HEK293 (cell line): ENCODE measurements at regions not wholly inside any gene's neighbourhood (a gene's known extent, or its start where the extent isn't known, plus 50 kb on each side); places are given as distances from the start of the nearest gene placed in this dataset.

Experiments
- CTCF ChIA-PET: fragments of 350-600 bp; formaldehyde crosslinking; extraction: SDS; loops from one replicate; lab custom pipeline; 2021; ENCODE audit warnings: antibody characterized with exemption; lab: Yijun Ruan, JAX
- POLR2A ChIA-PET: fragments of 300-600 bp; formaldehyde crosslinking; extraction: SDS; loops from one replicate; lab custom pipeline; 2020; ENCODE audit warnings: antibody characterized with exemption, inconsistent platforms; lab: Yijun Ruan, JAX
- H3K27ac ChIP-seq: fragments of 200-500 bp; sonication (Bioruptor generic); 2 replicates; pipeline ENCODE4 v1.5.1; 2014; ENCODE audit warnings: low read depth, low read length, control low read depth, inconsistent platforms; ENCODE audit errors: extremely low read depth
- H3K36me3 ChIP-seq, 2 experiments: fragments of 200-500 bp in 1 of 2; sonication (Bioruptor generic) in 1 of 2; 1 replicate in 1 of 2; 2 replicates in 1 of 2; pipeline ENCODE4 v1.5.1; 2014 to 2017; ENCODE audit warnings: inconsistent platforms in 2 of 2, low read length in 2 of 2; ENCODE audit not compliant: control insufficient read depth in 2 of 2, insufficient read depth in 1 of 2
- H3K4me1 ChIP-seq: fragments of 200-500 bp; sonication (Bioruptor generic); 2 replicates; pipeline ENCODE4 v1.5.1; 2014; ENCODE audit warnings: mild to moderate bottlenecking, low read length, inconsistent platforms; ENCODE audit not compliant: control insufficient read depth, insufficient read depth
- H3K4me3 ChIP-seq: 2 replicates; pipeline ENCODE4 v1.5.1; 2011; ENCODE audit warnings: low read depth, mild to moderate bottlenecking, control low read depth, low read length, moderate library complexity
- H3K9me3 ChIP-seq: fragments of 200-500 bp; sonication (Bioruptor generic); 2 replicates; pipeline ENCODE4 v1.5.1; 2014; ENCODE audit warnings: low read depth, low read length, inconsistent platforms; ENCODE audit not compliant: control insufficient read depth, insufficient read depth
- KLF8 ChIP-seq: fragments of 450-650 bp; formaldehyde crosslinking; IDR thresholded peaks from 2 replicates; pipeline ENCODE4 v1.5.1; 2016; ENCODE audit warnings: missing biosample characterization, missing genetic modification characterization
- OSR2 ChIP-seq: fragments of 450-650 bp; formaldehyde crosslinking; IDR thresholded peaks from 2 replicates; pipeline ENCODE4 v1.5.1; 2016; ENCODE audit warnings: missing biosample characterization, missing genetic modification characterization
- PRDM4 ChIP-seq: fragments of 450-650 bp; formaldehyde crosslinking; IDR thresholded peaks from 2 replicates; pipeline ENCODE4 v1.5.1; 2017; ENCODE audit warnings: missing biosample characterization, missing genetic modification characterization
- PRDM6 ChIP-seq: fragments of 450-650 bp; formaldehyde crosslinking; IDR thresholded peaks from 2 replicates; pipeline ENCODE4 v1.5.1; 2017; ENCODE audit warnings: missing biosample characterization, missing genetic modification characterization
- REST ChIP-seq: fragments of 450-650 bp; formaldehyde crosslinking; IDR thresholded peaks from 2 replicates; pipeline ENCODE4 v1.5.1; 2016; ENCODE audit warnings: missing biosample characterization, missing genetic modification characterization
- SALL2 ChIP-seq: fragments of 450-650 bp; formaldehyde crosslinking; IDR thresholded peaks from 2 replicates; pipeline ENCODE4 v1.5.0; 2017; ENCODE audit warnings: missing biosample characterization, mild to moderate bottlenecking, missing genetic modification characterization, borderline replicate concordance
- ZBTB21 ChIP-seq: fragments of 450-650 bp; formaldehyde crosslinking; IDR thresholded peaks from 2 replicates; pipeline ENCODE4 v1.5.1; 2017; ENCODE audit warnings: missing biosample characterization, missing genetic modification characterization
- ZBTB48 ChIP-seq: fragments of 450-650 bp; formaldehyde crosslinking; IDR thresholded peaks from 2 replicates; pipeline ENCODE4 v1.5.1; 2016; ENCODE audit warnings: missing biosample characterization, missing genetic modification characterization
- ZFHX2 ChIP-seq: fragments of 450-650 bp; formaldehyde crosslinking; conservative IDR thresholded peaks from 2 replicates; pipeline ENCODE4 v1.5.1; 2016; ENCODE audit warnings: missing biosample characterization, missing genetic modification characterization
- ZFP3 ChIP-seq: fragments of 450-650 bp; formaldehyde crosslinking; IDR thresholded peaks from 2 replicates; pipeline ENCODE4 v1.5.1; 2016; ENCODE audit warnings: low read depth, missing biosample characterization, missing genetic modification characterization
- ZFP41 ChIP-seq: fragments of 450-650 bp; formaldehyde crosslinking; IDR thresholded peaks from 2 replicates; pipeline ENCODE4 v1.5.1; 2016; ENCODE audit warnings: missing biosample characterization, missing genetic modification characterization, borderline replicate concordance
- ZNF146 ChIP-seq: fragments of 450-650 bp; formaldehyde crosslinking; IDR thresholded peaks from 2 replicates; pipeline ENCODE4 v1.5.1; 2016; ENCODE audit warnings: missing biosample characterization, missing genetic modification characterization
- ZNF174 ChIP-seq: fragments of 450-650 bp; formaldehyde crosslinking; IDR thresholded peaks from 2 replicates; pipeline ENCODE4 v1.5.0; 2017; ENCODE audit warnings: missing biosample characterization, mild to moderate bottlenecking, missing genetic modification characterization
- ZNF184 ChIP-seq: fragments of 450-650 bp; IDR thresholded peaks from 2 replicates; pipeline ENCODE4 v1.5.1; 2018; ENCODE audit warnings: missing biosample characterization, mild to moderate bottlenecking, missing genetic modification characterization
- ZNF202 ChIP-seq: fragments of 450-650 bp; formaldehyde crosslinking; IDR thresholded peaks from 2 replicates; pipeline ENCODE4 v1.5.1; 2016; ENCODE audit warnings: missing biosample characterization, missing genetic modification characterization, borderline replicate concordance
- ZNF266 ChIP-seq: fragments of 450-650 bp; formaldehyde crosslinking; IDR thresholded peaks from 2 replicates; pipeline ENCODE4 v1.5.1; 2016; ENCODE audit warnings: missing biosample characterization, missing genetic modification characterization, low read depth
- ZNF324 ChIP-seq: fragments of 450-650 bp; formaldehyde crosslinking; IDR thresholded peaks from 2 replicates; pipeline ENCODE4 v1.5.1; 2016; ENCODE audit warnings: missing biosample characterization, missing genetic modification characterization
- ZNF501 ChIP-seq: fragments of 450-650 bp; formaldehyde crosslinking; IDR thresholded peaks from 2 replicates; pipeline ENCODE4 v1.5.1; 2016; ENCODE audit warnings: missing biosample characterization, missing genetic modification characterization
- ZNF777 ChIP-seq: fragments of 450-650 bp; formaldehyde crosslinking; IDR thresholded peaks from 2 replicates; pipeline ENCODE4 v1.5.1; 2017; ENCODE audit warnings: missing biosample characterization, missing genetic modification characterization, borderline replicate concordance
- ZNF792 ChIP-seq: fragments of 450-650 bp; formaldehyde crosslinking; IDR thresholded peaks from 2 replicates; pipeline ENCODE4 v1.5.1; 2016; ENCODE audit warnings: missing biosample characterization, missing genetic modification characterization
- TF ChIP-seq, protein P1 (sequence below): fragments of 450-650 bp; formaldehyde crosslinking; IDR thresholded peaks from 2 replicates; pipeline ENCODE4 v1.5.1; 2017; ENCODE audit warnings: missing biosample characterization, mild to moderate bottlenecking, missing genetic modification characterization, moderate library complexity
- TF ChIP-seq, protein P2 (sequence below): fragments of 450-650 bp; formaldehyde crosslinking; IDR thresholded peaks from 2 replicates; pipeline ENCODE4 v1.5.1; 2016; ENCODE audit warnings: missing biosample characterization, missing genetic modification characterization
- TF ChIP-seq, protein P3 (sequence below): sonication (generic); formaldehyde crosslinking; IDR thresholded peaks from 2 replicates; pipeline ENCODE4 v1.8.1; 2022; ENCODE audit warnings: mild to moderate bottlenecking, moderate library complexity, missing genetic modification reagents

- CTCF ChIA-PET: interaction anchor here (0.8 kb wide), 1 partner anchor 24 kb away, joined by 4 read pairs; no protein-coding TSS in a partner anchor
- TF ChIP-seq ZNF501 (tag by site-specific recombination): no peak
- no peak for TF ChIP-seq REST (tag by site-specific recombination)
- no peak for TF ChIP-seq ZNF202 (tag by site-specific recombination)
- no peak for TF ChIP-seq ZNF777 (tag by site-specific recombination)
- no peak for TF ChIP-seq ZNF266 (tag by site-specific recombination)
- TF ChIP-seq SALL2 (tag by site-specific recombination): no peak
Observed at GRCh38 chr6:18634912-18635311, 247.8 kb downstream of the RNF144B start.

DNA sequence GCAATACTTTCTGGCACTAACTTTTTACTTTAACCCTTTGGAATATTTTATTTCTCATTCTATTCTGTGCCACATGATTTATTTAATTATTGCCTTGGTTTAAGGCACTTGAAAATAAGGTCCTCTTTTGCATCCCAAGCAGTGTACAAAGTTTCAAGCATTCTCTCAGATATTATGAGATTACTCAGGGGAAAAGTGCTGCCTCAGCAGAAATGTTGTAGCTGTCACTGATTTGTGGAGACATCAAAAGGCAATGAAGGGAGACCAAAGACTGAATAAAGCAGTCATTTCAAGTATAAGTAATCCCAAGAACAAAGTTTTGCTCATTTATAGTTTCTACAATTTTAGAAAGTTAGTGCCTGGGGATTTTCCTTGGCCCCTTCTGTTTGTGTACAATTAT, 253.0 kb downstream of the RNF144B start:
- TF ChIP-seq, protein P1, sequence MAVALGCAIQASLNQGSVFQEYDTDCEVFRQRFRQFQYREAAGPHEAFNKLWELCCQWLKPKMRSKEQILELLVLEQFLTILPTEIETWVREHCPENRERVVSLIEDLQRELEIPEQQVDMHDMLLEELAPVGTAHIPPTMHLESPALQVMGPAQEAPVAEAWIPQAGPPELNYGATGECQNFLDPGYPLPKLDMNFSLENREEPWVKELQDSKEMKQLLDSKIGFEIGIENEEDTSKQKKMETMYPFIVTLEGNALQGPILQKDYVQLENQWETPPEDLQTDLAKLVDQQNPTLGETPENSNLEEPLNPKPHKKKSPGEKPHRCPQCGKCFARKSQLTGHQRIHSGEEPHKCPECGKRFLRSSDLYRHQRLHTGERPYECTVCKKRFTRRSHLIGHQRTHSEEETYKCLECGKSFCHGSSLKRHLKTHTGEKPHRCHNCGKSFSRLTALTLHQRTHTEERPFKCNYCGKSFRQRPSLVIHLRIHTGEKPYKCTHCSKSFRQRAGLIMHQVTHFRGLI (tag by site-specific recombination): no peak
- TF ChIP-seq ZNF146 (tag by site-specific recombination) (no peak), ZFP41 (no peak), ZFHX2 (no peak), PRDM4 (tag by site-specific recombination) (no peak), KLF8 (tag by site-specific recombination) (no peak), ZNF184 (tag by site-specific recombination) (no peak), ZFP3 (no peak), PRDM6 (no peak), OSR2 (no peak), ZNF324 (no peak), ZNF792 (no peak), ZBTB21 (no peak), ZNF174 (tag by site-specific recombination) (no peak), ZBTB48 (tag by site-specific recombination) (no peak)
- TF ChIP-seq, protein P2, sequence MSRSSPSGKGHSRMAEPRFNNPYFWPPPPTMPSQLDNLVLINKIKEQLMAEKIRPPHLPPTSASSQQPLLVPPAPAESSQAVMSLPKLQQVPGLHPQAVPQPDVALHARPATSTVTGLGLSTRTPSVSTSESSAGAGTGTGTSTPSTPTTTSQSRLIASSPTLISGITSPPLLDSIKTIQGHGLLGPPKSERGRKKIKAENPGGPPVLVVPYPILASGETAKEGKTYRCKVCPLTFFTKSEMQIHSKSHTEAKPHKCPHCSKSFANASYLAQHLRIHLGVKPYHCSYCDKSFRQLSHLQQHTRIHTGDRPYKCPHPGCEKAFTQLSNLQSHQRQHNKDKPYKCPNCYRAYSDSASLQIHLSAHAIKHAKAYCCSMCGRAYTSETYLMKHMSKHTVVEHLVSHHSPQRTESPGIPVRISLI: no peak
- TF ChIP-seq, protein P3, sequence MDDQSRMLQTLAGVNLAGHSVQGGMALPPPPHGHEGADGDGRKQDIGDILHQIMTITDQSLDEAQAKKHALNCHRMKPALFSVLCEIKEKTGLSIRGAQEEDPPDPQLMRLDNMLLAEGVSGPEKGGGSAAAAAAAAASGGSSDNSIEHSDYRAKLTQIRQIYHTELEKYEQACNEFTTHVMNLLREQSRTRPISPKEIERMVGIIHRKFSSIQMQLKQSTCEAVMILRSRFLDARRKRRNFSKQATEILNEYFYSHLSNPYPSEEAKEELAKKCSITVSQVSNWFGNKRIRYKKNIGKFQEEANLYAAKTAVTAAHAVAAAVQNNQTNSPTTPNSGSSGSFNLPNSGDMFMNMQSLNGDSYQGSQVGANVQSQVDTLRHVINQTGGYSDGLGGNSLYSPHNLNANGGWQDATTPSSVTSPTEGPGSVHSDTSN (CRISPR knock-in tag): no peak
- H3K36me3 ChIP-seq: no peaks in the 10 kb centered on the region
- no peaks in the 10 kb centered on the region for H3K9me3 ChIP-seq
- no peaks in the 10 kb centered on the region for H3K4me1 ChIP-seq
- ChIA-PET CTCF (no interaction called here), POLR2A (no interaction called here)
- H3K27ac ChIP-seq: no peak overlapping the region
- H3K4me3 ChIP-seq: no peak overlapping the region

More at GRCh38 chr6:18634912-18635311, 247.8 kb downstream of the RNF144B start:
- H3K4me1 ChIP-seq: no peaks in the 10 kb centered on the region
- H3K4me3 ChIP-seq: no peak overlapping the region
- H3K36me3 ChIP-seq: no peaks in the 10 kb centered on the region
- no peak overlapping the region for H3K27ac ChIP-seq
- no peaks in the 10 kb centered on the region for H3K9me3 ChIP-seq
- POLR2A ChIA-PET: no interaction called here
